GM08714 (cell line): ENCODE measurements at regions not wholly inside any gene's neighbourhood (a gene's known extent, or its start where the extent isn't known, plus 50 kb on each side); places are given as distances from the start of the nearest gene placed in this dataset.

ENCODE experiments used
- H3K4me3 ChIP-seq: fragments of 200-500 bp; sonication (Bioruptor generic); 2 replicates; pipeline ENCODE4 v1.5.1; 2014; ENCODE audit warnings: mild to moderate bottlenecking, low read length, inconsistent platforms
- ZNF274 ChIP-seq: IDR thresholded peaks from 2 replicates; pipeline ENCODE4 v1.6.1; 2012; ENCODE audit warnings: mild to moderate bottlenecking, low read depth, low read length

DNA sequence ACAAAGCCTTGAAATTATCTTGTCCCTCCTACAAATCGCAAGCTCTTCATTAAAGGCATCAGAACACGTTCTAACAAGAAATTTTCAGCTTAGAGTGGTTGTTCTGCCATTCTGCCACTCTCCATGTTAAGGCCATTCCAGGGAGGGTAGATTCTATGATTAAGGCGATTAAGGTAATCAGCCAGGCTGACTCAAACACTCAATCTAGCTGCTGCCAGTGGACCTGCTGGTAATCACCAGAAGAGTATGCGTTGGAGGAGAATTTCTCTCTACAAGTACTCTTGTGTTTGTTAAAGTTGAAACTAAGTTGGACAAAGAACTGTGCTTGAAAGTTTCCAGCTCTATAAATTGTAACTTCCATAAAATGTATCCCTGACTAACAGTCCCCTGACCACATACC lies 149.2 kb upstream of the COL1A2 start:
- no peak for TF ChIP-seq ZNF274
- no peak overlapping the region for H3K4me3 ChIP-seq

- H3K4me3 ChIP-seq = no peak overlapping the region
- TF ChIP-seq ZNF274 = no peak
Measured at GRCh38 chr7:94247970-94248369, 146.7 kb upstream of the COL1A2 start.

GRCh38 chr7:94249631-94250030 lies 145.1 kb upstream of the COL1A2 start:
- TF ChIP-seq ZNF274 = no peak
- H3K4me3 ChIP-seq = no peak overlapping the region

DNA sequence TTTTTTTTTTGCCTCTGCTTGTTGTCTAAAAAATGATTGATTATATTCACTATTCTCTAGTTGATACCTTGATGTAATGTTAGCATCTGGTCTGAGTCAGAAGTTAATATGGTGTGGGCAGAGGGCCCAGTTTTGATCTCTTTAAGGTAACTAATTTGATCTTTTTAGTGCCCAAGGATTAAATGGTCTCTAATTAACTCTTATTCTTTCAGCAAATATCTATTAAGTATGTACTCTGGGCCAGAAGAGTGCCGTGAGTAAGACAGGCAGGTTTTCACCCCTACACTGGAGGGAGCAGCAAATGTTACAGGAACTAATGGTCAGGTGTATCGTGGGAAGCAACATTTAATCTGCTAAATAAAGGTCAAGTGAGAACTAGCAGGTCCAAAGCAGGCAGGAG lies 144.6 kb upstream of the COL1A2 start:
- H3K4me3 ChIP-seq = no peak overlapping the region
- no peak for TF ChIP-seq ZNF274

GRCh38 chr7:94250987-94251386 lies 143.7 kb upstream of the COL1A2 start:
- no peak for TF ChIP-seq ZNF274
- H3K4me3 ChIP-seq = no peak overlapping the region

- no peak overlapping the region for H3K4me3 ChIP-seq
- no peak for TF ChIP-seq ZNF274
Measured at GRCh38 chr7:94252124-94252523, 142.6 kb upstream of the COL1A2 start.

DNA sequence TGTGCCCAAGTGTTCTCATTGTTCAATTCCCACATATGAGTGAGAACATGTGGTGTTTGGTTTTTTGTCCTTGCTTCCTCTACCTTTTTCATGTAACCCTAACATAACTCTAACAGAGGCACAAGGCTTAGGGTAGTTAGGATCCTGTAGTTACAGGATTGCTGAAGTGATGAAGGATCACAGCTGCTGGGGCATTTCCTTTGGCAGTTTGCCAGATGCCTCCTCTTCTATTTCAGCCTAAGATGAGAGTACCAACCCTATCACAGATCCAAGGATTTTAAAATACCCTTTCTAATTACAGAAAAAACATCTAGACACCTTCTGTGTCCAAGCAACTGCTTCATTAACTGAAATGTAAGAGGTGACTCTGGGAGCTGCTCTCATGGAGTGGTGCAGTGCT lies 141.7 kb upstream of the COL1A2 start:
- no peak overlapping the region for H3K4me3 ChIP-seq
- no peak for TF ChIP-seq ZNF274

- no peak overlapping the region for H3K4me3 ChIP-seq
- TF ChIP-seq ZNF274 = no peak
Measured at GRCh38 chr7:94253686-94254085, 141.0 kb upstream of the COL1A2 start.

GRCh38 chr7:94258418-94259300 lies 136.0 kb upstream of the COL1A2 start:
- TF ChIP-seq ZNF274 = no peak
- H3K4me3 ChIP-seq = no peak overlapping the region

DNA sequence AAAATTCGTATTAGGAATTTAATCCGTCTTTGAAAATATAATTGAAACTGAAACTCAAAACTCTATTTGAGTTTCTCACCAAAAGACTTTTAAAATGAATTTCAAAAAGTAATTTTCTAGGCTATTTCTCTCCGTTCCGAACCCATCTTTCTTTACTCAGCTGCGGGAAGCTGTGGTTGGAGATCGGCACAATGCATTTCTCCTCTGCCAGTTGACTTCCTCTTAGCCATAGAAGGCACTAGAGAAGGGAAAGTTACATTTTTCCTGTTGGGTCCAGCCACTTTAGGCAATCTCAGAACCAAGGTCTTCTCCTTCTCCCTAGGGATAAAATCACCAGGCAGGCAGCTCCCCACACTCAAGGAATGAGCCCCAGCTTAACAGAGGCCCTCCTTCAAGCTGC lies 133.6 kb upstream of the COL1A2 start:
- no peak for TF ChIP-seq ZNF274
- H3K4me3 ChIP-seq = no peak overlapping the region

DNA sequence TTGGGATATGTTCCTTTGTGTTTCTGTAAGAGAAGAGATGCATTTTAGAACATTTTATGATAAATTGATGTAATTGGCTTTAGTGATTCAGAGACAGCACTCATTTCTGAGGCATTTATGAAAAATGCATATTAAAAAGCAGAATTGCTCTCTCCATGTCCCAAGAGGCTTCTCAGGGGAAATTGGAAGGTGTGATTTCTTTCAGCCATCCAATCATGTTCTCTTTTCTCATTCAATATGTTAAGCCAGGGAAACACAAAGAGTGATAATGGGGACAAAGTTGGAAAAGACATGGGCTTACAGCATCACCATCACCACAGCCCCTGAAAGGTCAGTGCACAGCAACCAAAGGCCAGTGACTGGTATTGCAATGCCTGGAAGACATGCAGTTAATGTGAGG lies 129.9 kb upstream of the COL1A2 start:
- no peak for TF ChIP-seq ZNF274
- H3K4me3 ChIP-seq = no peak overlapping the region

GRCh38 chr7:94265456-94265855 lies 129.2 kb upstream of the COL1A2 start:
- no peak for TF ChIP-seq ZNF274
- no peak overlapping the region for H3K4me3 ChIP-seq

DNA sequence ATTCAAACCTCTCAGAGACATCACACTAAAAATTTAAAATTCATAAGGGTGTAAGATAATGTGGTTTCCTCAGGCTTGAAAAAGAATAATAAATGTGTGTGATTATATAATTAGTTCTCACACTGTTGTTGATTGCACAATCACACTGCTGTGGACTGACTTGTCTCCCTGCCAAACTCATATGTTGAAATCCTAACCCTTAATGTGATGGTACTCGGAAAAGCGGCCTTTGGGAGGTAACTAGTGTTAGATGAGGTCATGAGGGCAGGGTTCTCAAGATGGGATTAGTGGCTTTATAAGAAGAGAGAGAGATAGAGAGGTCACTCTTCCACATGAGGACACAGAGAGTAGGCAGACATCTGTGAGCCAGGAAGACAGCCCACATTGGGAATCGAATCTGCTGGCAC lies 128.5 kb upstream of the COL1A2 start:
- H3K4me3 ChIP-seq = no peak overlapping the region
- no peak for TF ChIP-seq ZNF274

GRCh38 chr7:94270772-94271171 lies 123.9 kb upstream of the COL1A2 start:
- no peak for TF ChIP-seq ZNF274
- no peak overlapping the region for H3K4me3 ChIP-seq

DNA sequence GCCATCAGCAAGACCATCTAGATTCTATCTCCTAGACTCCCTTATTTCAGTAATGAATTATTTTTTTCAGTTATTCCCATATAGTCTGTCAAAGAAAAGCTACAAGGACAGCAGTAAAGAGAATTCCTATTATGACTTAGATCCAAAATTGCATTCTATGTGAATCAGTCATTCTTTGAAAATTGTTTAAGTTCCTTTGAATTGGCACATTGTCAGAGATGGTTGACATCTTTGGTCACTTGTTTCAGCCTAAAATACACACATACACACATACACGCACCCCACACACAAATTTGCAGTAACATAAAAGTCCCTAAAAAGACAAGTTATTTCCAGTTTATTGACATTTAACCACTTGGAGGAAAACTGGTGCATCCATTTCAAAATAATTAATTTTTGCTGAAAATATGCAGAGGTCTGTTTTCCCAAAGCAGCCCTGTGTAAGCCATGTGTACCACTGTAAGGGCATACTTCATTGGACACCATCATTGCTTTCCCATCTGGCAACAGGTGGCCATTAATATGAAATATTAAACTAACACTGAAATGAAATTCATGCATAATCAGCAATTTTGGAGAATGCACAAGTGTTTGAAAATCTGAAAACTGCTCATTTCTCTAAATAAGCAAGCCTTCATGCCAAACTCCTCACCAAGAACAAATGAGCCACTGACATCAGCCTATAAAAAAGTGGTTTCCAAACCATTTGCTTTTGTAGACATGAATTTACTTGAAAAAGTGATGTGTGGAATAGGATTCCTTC lies 121.7 kb upstream of the COL1A2 start:
- H3K4me3 ChIP-seq = no peak overlapping the region
- no peak for TF ChIP-seq ZNF274

DNA sequence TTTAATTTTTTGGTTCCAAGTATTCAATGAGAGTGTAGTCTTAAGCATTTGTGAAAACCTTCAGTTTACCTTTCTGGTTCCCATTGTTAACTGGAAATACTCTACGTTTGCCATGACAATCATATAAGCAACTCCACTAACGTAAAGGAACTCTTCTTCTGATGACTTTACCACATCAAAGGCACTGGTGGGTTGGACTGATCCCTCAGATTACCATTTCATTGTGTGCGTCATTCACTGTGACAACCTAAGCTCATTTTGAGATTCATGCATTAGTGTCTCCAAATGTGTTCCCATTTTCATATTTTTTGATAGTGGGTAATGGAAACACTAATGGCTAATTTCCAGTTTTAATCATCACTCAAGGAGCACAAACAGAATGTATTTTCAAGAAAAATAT lies 119.9 kb upstream of the COL1A2 start:
- no peak overlapping the region for H3K4me3 ChIP-seq
- TF ChIP-seq ZNF274 = no peak
